HEK293 (cell line): ENCODE measurements at regions not wholly inside any gene's neighbourhood (a gene's known extent, or its start where the extent isn't known, plus 50 kb on each side); places are given as distances from the start of the nearest gene placed in this dataset.

ENCODE experiments used
- KLF1 ChIP-seq: fragments of 450-650 bp; formaldehyde crosslinking; IDR thresholded peaks from 2 replicates; pipeline ENCODE4 v1.5.1; 2016; ENCODE audit warnings: missing biosample characterization, missing genetic modification characterization
- ZFP41 ChIP-seq: fragments of 450-650 bp; formaldehyde crosslinking; IDR thresholded peaks from 2 replicates; pipeline ENCODE4 v1.5.1; 2016; ENCODE audit warnings: missing biosample characterization, missing genetic modification characterization, borderline replicate concordance
- ZNF132 ChIP-seq: fragments of 450-650 bp; formaldehyde crosslinking; IDR thresholded peaks from 2 replicates; pipeline ENCODE4 v1.5.1; 2017; ENCODE audit warnings: missing biosample characterization, missing genetic modification characterization, borderline replicate concordance
- ZNF311 ChIP-seq: fragments of 450-650 bp; formaldehyde crosslinking; IDR thresholded peaks from 2 replicates; pipeline ENCODE4 v1.5.1; 2017; ENCODE audit warnings: missing biosample characterization, missing genetic modification characterization, borderline replicate concordance
- TF ChIP-seq, protein P1 (sequence below): fragments of 450-650 bp; formaldehyde crosslinking; IDR thresholded peaks from 2 replicates; pipeline ENCODE4 v1.5.1; 2016; ENCODE audit warnings: missing biosample characterization, missing genetic modification characterization

GRCh38 chr14:55512421-55512820, 67.6 kb upstream of the KTN1 start:
- TF ChIP-seq ZNF132, result no peak
- no peak for TF ChIP-seq ZNF311 (tag by site-specific recombination)
- TF ChIP-seq, protein P1, sequence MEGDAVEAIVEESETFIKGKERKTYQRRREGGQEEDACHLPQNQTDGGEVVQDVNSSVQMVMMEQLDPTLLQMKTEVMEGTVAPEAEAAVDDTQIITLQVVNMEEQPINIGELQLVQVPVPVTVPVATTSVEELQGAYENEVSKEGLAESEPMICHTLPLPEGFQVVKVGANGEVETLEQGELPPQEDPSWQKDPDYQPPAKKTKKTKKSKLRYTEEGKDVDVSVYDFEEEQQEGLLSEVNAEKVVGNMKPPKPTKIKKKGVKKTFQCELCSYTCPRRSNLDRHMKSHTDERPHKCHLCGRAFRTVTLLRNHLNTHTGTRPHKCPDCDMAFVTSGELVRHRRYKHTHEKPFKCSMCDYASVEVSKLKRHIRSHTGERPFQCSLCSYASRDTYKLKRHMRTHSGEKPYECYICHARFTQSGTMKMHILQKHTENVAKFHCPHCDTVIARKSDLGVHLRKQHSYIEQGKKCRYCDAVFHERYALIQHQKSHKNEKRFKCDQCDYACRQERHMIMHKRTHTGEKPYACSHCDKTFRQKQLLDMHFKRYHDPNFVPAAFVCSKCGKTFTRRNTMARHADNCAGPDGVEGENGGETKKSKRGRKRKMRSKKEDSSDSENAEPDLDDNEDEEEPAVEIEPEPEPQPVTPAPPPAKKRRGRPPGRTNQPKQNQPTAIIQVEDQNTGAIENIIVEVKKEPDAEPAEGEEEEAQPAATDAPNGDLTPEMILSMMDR, result no peak
- TF ChIP-seq ZFP41 (tag by site-specific recombination), result no peak
- no peak for TF ChIP-seq KLF1 (tag by site-specific recombination)
